Right renal cortex interstitium (tissue), 3 donors: ENCODE measurements at regions not wholly inside any gene's neighbourhood (a gene's known extent, or its start where the extent isn't known, plus 50 kb on each side); places are given as distances from the start of the nearest gene placed in this dataset.
"Not testable (repeated sequence)": the region's sequence is repeated elsewhere in the genome, so short reads cannot be mapped to it uniquely, and the experiment has no call there.

Source experiments
- DNase-seq, 3 donors: peaks; one replicate each; pipeline ENCODE4 v3.0.0-alpha.2; 2013; ENCODE audit warnings: low read depth in 3 of 3, low spot score in 2 of 3

GRCh38 chr12:131353376-131353775 lies 357.5 kb upstream of the SFSWAP start:
- DNase-seq = no peak

- no peak for DNase-seq
Observed at GRCh38 chr12:131353826-131354225, 357.1 kb upstream of the SFSWAP start.

- no peak for DNase-seq
Observed at GRCh38 chr12:131355361-131356245, 355.3 kb upstream of the SFSWAP start.

- DNase-seq = no peak
Observed at GRCh38 chr12:131356485-131357184, 354.3 kb upstream of the SFSWAP start.

GRCh38 chr12:131357185-131357747 lies 353.6 kb upstream of the SFSWAP start:
- no peak for DNase-seq

GRCh38 chr12:131357920-131358319 lies 353.0 kb upstream of the SFSWAP start:
- no peak for DNase-seq

GRCh38 chr12:131362291-131363211 lies 348.3 kb upstream of the SFSWAP start:
- no peak for DNase-seq

GRCh38 chr12:131363393-131363792 lies 347.5 kb upstream of the SFSWAP start:
- no peak for DNase-seq

GRCh38 chr12:131363841-131364495 lies 346.9 kb upstream of the SFSWAP start:
- DNase-seq = no peak

GRCh38 chr12:131364903-131365820 lies 345.7 kb upstream of the SFSWAP start:
- no peak for DNase-seq

- peak in 2 of 3 donors; percentile 36 to 45 for DNase-seq
Observed at GRCh38 chr12:131365821-131366260, 345.0 kb upstream of the SFSWAP start.

GRCh38 chr12:131366261-131366871 lies 344.5 kb upstream of the SFSWAP start:
- DNase-seq = no peak

- DNase-seq = not testable (repeated sequence)
Observed at GRCh38 chr12:131367067-131367982, 343.6 kb upstream of the SFSWAP start.

- DNase-seq = no peak
Observed at GRCh38 chr12:131367983-131368667, 342.8 kb upstream of the SFSWAP start.

GRCh38 chr12:131368668-131369071 lies 342.2 kb upstream of the SFSWAP start:
- DNase-seq = no peak

- no peak for DNase-seq
Observed at GRCh38 chr12:131369094-131369845, 341.6 kb upstream of the SFSWAP start.
